GM12878 (cell line): ENCODE measurements at regions not wholly inside any gene's neighbourhood (a gene's known extent, or its start where the extent isn't known, plus 50 kb on each side); places are given as distances from the start of the nearest gene placed in this dataset.

Source experiments
- ATAC-seq: fragments of 200-7000 bp; cut with Tn5 transposase; 3 replicates; pipeline ENCODE4 v1.9.1; 2020; ENCODE audit warnings: mild to moderate bottlenecking, moderate library complexity
- BruUV-seq: library from RNA; stranded (reverse); fragments of 400-500 nt; replicated peaks from 2 replicates; lab custom pipeline; 2021; lab: Mats Ljungman, UMichigan
- CTCF ChIA-PET: fragments of 300-600 bp; sonication (Branson Sonifier 250); formaldehyde crosslinking; extraction: SDS; loops from one replicate; lab custom pipeline; 2021; ENCODE audit warnings: inconsistent platforms; lab: Yijun Ruan, JAX
- POLR2A ChIA-PET: fragments of 350-600 bp; formaldehyde crosslinking; extraction: SDS; loops from one replicate; lab custom pipeline; 2021; ENCODE audit warnings: inconsistent platforms; lab: Charles Lee
- RAD21 ChIA-PET: fragments of 300-600 bp; sonication (Branson Sonifier 250); formaldehyde crosslinking; loops from one replicate; lab custom pipeline; 2023; ENCODE audit warnings: antibody characterized with exemption; ENCODE audit not compliant: unreplicated experiment; lab: Charles Lee
- SMC1A ChIA-PET: fragments of 300-600 bp; sonication (Branson Sonifier 250); formaldehyde crosslinking; loops from one replicate; lab custom pipeline; 2023; ENCODE audit not compliant: unreplicated experiment, uncharacterized antibody; lab: Charles Lee
- DNase-seq: peaks from one replicate; pipeline ENCODE4 v3.0.0-alpha.2; 2011; ENCODE audit warnings: low read depth, low spot score
- FAIRE-seq: peaks from 3 replicates; lab custom pipeline; 2011; peaks lifted over from hg19 to GRCh38; lab: Jason Lieb, UNC
- H2AFZ ChIP-seq: 2 replicates; pipeline ENCODE4 v1.6.0; 2011; ENCODE audit warnings: low read depth, low read length, control low read depth; ENCODE audit not compliant: control insufficient read depth
- H3K27ac ChIP-seq: 2 replicates; pipeline ENCODE4 v1.5.1; 2011; ENCODE audit warnings: control low read depth; ENCODE audit not compliant: control insufficient read depth, insufficient read depth
- H3K27me3 ChIP-seq, 2 experiments: replicated peaks in 1 of 2; 2 replicates each; pipeline versions ENCODE4 v1.6.0 to v1.6.1; 2011; ENCODE audit warnings: low read length in 1 of 2; ENCODE audit not compliant: control insufficient read depth in 2 of 2, insufficient read depth in 2 of 2
- H3K36me3 ChIP-seq, 2 experiments: 2 replicates each; pipeline ENCODE4 v1.5.1; 2011; ENCODE audit warnings: low read length in 1 of 2; ENCODE audit not compliant: control insufficient read depth in 2 of 2, insufficient read depth in 2 of 2
- H3K4me1 ChIP-seq: 2 replicates; pipeline ENCODE4 v1.6.1; 2011; ENCODE audit warnings: mild to moderate bottlenecking, low read length, moderate library complexity, mixed read lengths; ENCODE audit not compliant: control insufficient read depth, insufficient read depth
- H3K4me2 ChIP-seq: 2 replicates; pipeline ENCODE4 v1.6.0; 2011; ENCODE audit warnings: control low read depth; ENCODE audit not compliant: control insufficient read depth, insufficient read depth
- H3K4me3 ChIP-seq: fragments of 200-600 bp; sonication (generic); 2 replicates; pipeline ENCODE4 v1.5.1; 2016
- H3K79me2 ChIP-seq: 2 replicates; pipeline ENCODE4 v1.6.0; 2011; ENCODE audit warnings: low read length; ENCODE audit not compliant: control insufficient read depth, insufficient read depth
- H3K9ac ChIP-seq: 2 replicates; pipeline ENCODE4 v1.8.0; 2011; ENCODE audit warnings: low read length, control low read depth, mixed read lengths; ENCODE audit not compliant: control insufficient read depth, insufficient read depth
- H3K9me3 ChIP-seq: replicated peaks from 3 replicates; pipeline ENCODE4 v1.5.1; 2011; ENCODE audit warnings: mild to moderate bottlenecking, low read length; ENCODE audit not compliant: control insufficient read depth, insufficient read depth
- H4K20me1 ChIP-seq: 2 replicates; pipeline ENCODE4 v1.6.0; 2011; ENCODE audit not compliant: control insufficient read depth, insufficient read depth
- BCL11A ChIP-seq: IDR thresholded peaks from 2 replicates; pipeline ENCODE4 v1.6.1; 2011; ENCODE audit warnings: low read depth, low read length
- CHD4 ChIP-seq: fragments of 200-600 bp; sonication (generic); IDR thresholded peaks from 2 replicates; pipeline ENCODE4 v1.6.1; 2016; ENCODE audit warnings: mild to moderate bottlenecking
- EGR1 ChIP-seq, 2 experiments: IDR thresholded peaks; 1 replicate in 1 of 2; 2 replicates in 1 of 2; pipeline ENCODE4 v1.6.1; 2011 to 2012; ENCODE audit warnings: low read depth in 2 of 2, low read length in 2 of 2, borderline replicate concordance in 1 of 2, mild to moderate bottlenecking in 1 of 2, moderate library complexity in 1 of 2
- HDGF ChIP-seq: fragments of 450-650 bp; IDR thresholded peaks from 2 replicates; pipeline ENCODE4 v1.6.1; 2016; ENCODE audit warnings: antibody characterized with exemption
- KLF5 ChIP-seq: fragments of 450-650 bp; IDR thresholded peaks from 2 replicates; pipeline ENCODE4 v1.6.1; 2014; ENCODE audit warnings: mild to moderate bottlenecking; ENCODE audit not compliant: partially characterized antibody
- MXI1 ChIP-seq: fragments of 150-350 bp; IDR thresholded peaks from 2 replicates; pipeline ENCODE4 v1.6.1; 2011; ENCODE audit warnings: low read depth, mild to moderate bottlenecking, inconsistent platforms, low read length, improper control_type of control experiment
- NR2C1 ChIP-seq: fragments of 450-650 bp; IDR thresholded peaks from 2 replicates; pipeline ENCODE4 v1.6.1; 2017; ENCODE audit warnings: antibody characterized with exemption, mild to moderate bottlenecking, moderate library complexity
- SMC3 ChIP-seq: IDR thresholded peaks from 2 replicates; pipeline ENCODE4 v1.6.1; 2011; ENCODE audit warnings: low read length, improper control_type of control experiment, borderline replicate concordance
- SREBF1 ChIP-seq: IDR thresholded peaks from 2 replicates; pipeline ENCODE4 v1.6.1; 2012; ENCODE audit warnings: mild to moderate bottlenecking, low read length
- SREBF2 ChIP-seq: IDR thresholded peaks from 2 replicates; pipeline ENCODE4 v1.6.1; 2012; ENCODE audit warnings: mild to moderate bottlenecking, low read length
- SRF ChIP-seq, 2 experiments: IDR thresholded peaks; 2 replicates each; pipeline ENCODE4 v1.6.1; 2011; ENCODE audit warnings: low read depth in 2 of 2, low read length in 2 of 2, mild to moderate bottlenecking in 1 of 2, moderate library complexity in 1 of 2
- SUZ12 ChIP-seq: fragments of 200-600 bp; sonication (generic); IDR thresholded peaks from one replicate; pipeline ENCODE4 v1.6.1; 2018; ENCODE audit warnings: antibody characterized with exemption, mild to moderate bottlenecking; ENCODE audit not compliant: unreplicated experiment
- TAF1 ChIP-seq: IDR thresholded peaks from 2 replicates; pipeline ENCODE4 v1.6.1; 2011; ENCODE audit warnings: mild to moderate bottlenecking, low read depth, low read length, borderline replicate concordance
- ZNF24 ChIP-seq: fragments of 450-650 bp; IDR thresholded peaks from 2 replicates; pipeline ENCODE4 v1.6.1; 2017; ENCODE audit warnings: antibody characterized with exemption, mild to moderate bottlenecking
- ZNF622 ChIP-seq: fragments of 450-650 bp; IDR thresholded peaks from 2 replicates; pipeline ENCODE4 v1.6.1; 2017; ENCODE audit warnings: mild to moderate bottlenecking, inconsistent platforms
- WGBS: methylation state at CpG from one replicate; pipeline ENCODE4 v1.1.6; 2016; ENCODE audit warnings: low lambda C conversion rate; ENCODE audit not compliant: insufficient replicate concordance, insufficient coverage; ENCODE audit errors: missing lambda C conversion rate; 5-methylcytosine and 5-hydroxymethylcytosine counted together
- in situ Hi-C: fragments of 300-500 bp; cut with MboI; formaldehyde crosslinking; loops from 9 replicates; pipeline ENCODE4 v1.14.3; 2018; ENCODE audit warnings: mixed read lengths
- intact Hi-C: fragments of 100-400 bp; cut with micrococcal nuclease; formaldehyde crosslinking; loops from one replicate; pipeline ENCODE4 v1.14.2; 2022; ENCODE audit not compliant: unreplicated experiment

DNA sequence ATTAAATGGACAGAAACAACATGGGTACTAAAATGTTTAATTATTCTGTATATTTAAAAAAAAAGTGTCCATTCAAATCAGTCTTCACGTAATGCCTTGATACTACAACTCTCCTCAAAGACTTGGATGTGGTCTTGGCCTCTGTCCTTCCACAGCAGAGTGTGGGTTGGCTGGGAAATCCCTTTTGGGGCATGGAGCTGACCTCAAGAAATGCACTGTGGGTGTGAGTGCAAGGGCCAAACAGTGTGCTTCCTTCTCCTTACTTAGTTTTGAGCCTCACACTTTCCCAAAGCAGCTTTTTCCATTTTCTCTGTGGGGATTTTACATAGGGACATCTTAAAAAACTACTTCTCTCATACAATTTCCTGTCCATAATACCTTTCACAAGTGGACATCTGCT lies 607.4 kb downstream of the EFNB2 start:
- Histone ChIP-seq H3K4me2 (no peak overlapping the region), H3K4me1 (no peaks in the 10 kb centered on the region), H3K4me3 (no peak overlapping the region), H3K9me3 (no peaks in the 10 kb centered on the region), H2AFZ (no peak overlapping the region), H3K36me3 (no peaks in the 10 kb centered on the region), H3K9ac (no peak overlapping the region), H4K20me1 (no peaks in the 10 kb centered on the region), H3K27ac (no peak overlapping the region), H3K27me3 (no peaks in the 10 kb centered on the region), H3K79me2 (no peaks in the 10 kb centered on the region)
- RAD21 ChIA-PET: no interaction called here
- SMC1A ChIA-PET: interaction anchor here (0.5 kb wide), 1 partner anchor 10 kb away, joined by 3 read pairs; no protein-coding TSS in a partner anchor
- TF ChIP-seq SREBF2: no peak
- no peak for TF ChIP-seq SUZ12
- TF ChIP-seq MXI1: no peak
- TF ChIP-seq BCL11A: no peak
- TF ChIP-seq CHD4: no peak
- no peak for TF ChIP-seq HDGF
- no peak for TF ChIP-seq EGR1 (IDR thresholded peaks at IDR 0.05; ENCODE audit: borderline replicate concordance in 1 of 2, low read depth in 2 of 2, low read length in 2 of 2)
- TF ChIP-seq SMC3: no peak
- TF ChIP-seq NR2C1: no peak
- TF ChIP-seq SRF (IDR thresholded peaks at IDR 0.05; ENCODE audit: low read depth in 2 of 2, low read length in 2 of 2): no peak
- TF ChIP-seq ZNF24: no peak
- TF ChIP-seq KLF5: no peak
- no peak for TF ChIP-seq ZNF622
- no peak for TF ChIP-seq SREBF1
- TF ChIP-seq TAF1: no peak
- in situ Hi-C loops (no loop called here), intact Hi-C loops (no loop called here)
- ATAC-seq (no peak), FAIRE-seq (no peak), DNase-seq (no peak)
- 5% methylated on average over 1 of the region's 1 CpG for WGBS
- POLR2A ChIA-PET: no interaction called here
- BruUV-seq: no TSS peak
- CTCF ChIA-PET: no interaction called here
